ENCODE measurements at regions not wholly inside any gene's neighbourhood (a gene's known extent, or its start where the extent isn't known, plus 50 kb on each side); places are given as distances from the start of the nearest gene placed in this dataset.

GRCh38 chr16:73237601-73238000 is 189.7 kb upstream of the ZFHX3 start:
- in situ Hi-C loops (cut with MboI; ENCODE audit: low sequenced_read_pairs) = no loop called here

- in situ Hi-C loops (cut with MboI; ENCODE audit: low sequenced_read_pairs) = no loop called here
These were observed 186.6 kb upstream of the ZFHX3 start for GRCh38 chr16:73234496-73234895.

DNA sequence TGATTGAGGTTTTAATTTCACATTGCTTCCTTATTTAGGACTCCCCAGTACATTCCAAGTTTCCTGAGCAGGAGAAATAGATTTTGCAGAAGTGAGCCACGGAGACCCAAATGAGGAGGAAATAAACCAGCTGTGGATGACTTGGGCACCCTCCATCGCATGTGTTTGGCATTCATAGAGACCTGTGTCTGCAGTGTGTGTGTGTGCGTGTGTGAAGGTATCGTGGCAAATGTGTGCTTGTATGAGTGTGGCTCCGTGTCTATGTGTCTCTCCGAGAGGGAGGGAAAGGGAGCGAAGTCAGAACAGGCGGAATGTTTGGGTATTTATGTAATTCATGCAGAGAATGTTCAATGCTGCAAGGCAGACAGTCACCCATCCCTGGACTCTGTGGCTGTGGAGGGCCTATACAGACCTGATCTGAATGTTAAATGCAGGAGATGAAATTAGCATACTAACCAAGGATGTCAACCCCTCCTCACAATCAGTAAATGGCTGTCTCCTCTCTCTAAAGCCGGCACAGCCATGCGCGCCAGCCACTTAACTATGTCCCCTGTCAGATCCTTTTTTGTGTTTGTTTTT is 186.0 kb upstream of the ZFHX3 start:
- in situ Hi-C loops (cut with MboI; ENCODE audit: low sequenced_read_pairs) = no loop called here

DNA sequence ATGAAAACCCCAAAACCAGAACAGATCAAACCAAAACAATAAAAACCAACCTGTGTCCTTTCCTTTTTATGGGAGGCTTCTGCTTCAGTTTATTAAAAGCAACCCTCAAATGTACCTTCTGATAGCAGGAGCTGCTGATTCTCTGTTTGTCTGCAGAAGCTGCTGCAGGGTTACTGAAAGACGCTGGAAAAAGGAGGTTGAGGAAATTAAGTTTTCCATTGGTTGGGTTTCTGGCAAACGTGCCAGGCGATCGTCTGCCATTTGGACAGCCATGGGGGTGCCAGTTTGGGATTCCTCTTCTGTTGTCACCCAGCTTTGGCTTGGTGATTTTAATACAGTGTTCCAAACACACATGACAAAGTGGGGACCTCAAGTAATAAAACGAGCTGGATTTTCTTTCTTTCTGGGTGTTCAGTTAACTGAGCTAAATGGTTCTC is 185.4 kb upstream of the ZFHX3 start:
- in situ Hi-C loops (cut with MboI; ENCODE audit: low sequenced_read_pairs) = no loop called here

DNA sequence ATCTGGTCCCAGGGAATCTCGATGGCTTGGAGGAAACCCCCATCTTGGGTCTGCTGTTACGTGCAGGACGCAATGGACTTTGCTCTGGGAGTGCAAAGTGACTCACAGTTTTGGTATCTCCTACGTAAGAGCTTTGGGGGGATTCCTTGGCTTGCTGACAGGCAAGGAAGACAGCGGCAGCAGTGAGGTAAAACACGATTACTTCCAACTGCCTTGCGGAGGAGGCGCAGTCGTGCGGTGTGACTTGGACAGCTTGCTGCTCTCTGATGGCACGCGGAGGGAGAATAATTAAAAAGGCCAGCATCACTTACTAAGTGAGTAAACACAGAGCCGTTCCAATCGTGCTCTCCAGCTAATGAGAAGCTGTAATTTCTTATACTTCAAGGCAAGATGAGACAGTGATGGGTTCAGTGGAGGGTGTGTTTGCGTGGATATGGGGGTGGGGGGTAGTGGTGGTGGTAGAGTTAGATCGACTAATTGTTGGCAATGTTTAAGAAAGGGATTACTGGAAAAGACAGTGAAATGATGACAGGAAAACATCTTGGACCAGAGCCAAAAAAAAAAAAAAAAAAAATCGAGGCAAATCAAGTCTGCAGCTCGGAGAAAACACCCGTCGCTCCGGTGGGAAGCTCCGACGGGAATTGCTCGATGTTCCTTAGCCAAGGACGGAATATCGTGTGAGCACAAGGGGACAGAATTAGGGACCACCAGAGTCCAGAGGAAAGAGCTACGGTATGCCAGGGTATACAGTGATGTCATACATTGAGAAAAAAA is 184.8 kb upstream of the ZFHX3 start:
- in situ Hi-C loops (cut with MboI; ENCODE audit: low sequenced_read_pairs) = no loop called here

GRCh38 chr16:73231944-73232554 is 184.1 kb upstream of the ZFHX3 start:
- in situ Hi-C loops (cut with MboI; ENCODE audit: low sequenced_read_pairs) = no loop called here

DNA sequence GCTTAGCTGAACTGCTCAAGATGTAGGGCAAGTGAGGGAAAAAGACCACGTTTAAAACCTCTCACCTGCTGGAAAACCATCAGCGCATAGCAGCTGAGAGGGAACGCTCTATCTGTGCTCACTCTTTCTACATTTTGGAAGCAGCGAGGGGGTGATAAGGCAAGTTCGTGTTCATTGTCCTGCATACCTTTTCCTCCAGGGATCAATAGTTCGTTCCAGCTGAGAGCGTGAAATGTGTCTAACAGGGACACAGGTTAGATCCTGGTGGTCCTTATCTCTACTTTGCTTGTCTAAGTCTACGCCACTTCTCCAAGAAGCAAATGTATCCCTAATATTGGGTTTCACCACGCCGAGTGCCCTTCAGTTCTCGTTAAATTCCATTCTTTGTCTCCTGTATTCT is 183.5 kb upstream of the ZFHX3 start:
- in situ Hi-C loops (cut with MboI; ENCODE audit: low sequenced_read_pairs) = no loop called here

- in situ Hi-C loops (cut with MboI; ENCODE audit: low sequenced_read_pairs) = no loop called here
These were observed 182.7 kb upstream of the ZFHX3 start for GRCh38 chr16:73230651-73231050.

DNA sequence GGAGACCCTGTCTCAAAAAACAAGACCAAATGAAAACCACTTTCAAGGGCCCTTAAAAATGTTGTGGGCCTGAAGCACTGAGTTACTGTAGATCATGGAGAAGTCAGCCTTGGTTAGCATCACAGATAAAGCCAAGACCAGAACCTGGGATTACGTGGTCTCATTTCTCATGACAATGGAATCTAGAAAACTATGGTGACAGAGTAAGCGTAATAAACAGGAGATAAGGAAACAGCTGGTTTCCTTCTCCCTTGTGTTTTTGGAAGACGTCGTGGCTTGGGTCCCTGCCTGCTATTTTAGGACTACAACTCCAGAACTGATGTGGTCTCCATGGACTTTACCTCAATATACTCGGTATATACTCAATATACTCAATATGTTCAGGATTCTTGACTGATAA is 180.7 kb upstream of the ZFHX3 start:
- in situ Hi-C loops (cut with MboI; ENCODE audit: low sequenced_read_pairs) = no loop called here

DNA sequence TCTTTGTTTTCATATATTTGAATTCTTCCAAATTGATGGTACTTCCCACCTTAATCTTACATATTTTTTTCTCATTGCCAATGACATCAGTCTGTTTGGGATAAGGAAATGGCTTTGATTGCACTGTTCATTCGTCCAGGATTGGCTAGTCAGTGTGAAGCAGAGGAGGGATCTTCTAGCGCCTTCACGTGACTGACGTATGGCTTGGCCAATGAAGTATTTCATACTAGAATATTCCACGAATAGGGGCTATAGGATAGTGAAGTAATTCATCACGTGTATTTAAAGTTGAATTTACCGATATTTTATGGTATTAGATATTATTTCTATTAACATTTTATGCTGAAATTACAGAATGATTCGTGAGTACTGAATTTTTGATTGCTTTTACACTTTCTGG is 178.7 kb upstream of the ZFHX3 start:
- in situ Hi-C loops (cut with MboI; ENCODE audit: low sequenced_read_pairs) = no loop called here

DNA sequence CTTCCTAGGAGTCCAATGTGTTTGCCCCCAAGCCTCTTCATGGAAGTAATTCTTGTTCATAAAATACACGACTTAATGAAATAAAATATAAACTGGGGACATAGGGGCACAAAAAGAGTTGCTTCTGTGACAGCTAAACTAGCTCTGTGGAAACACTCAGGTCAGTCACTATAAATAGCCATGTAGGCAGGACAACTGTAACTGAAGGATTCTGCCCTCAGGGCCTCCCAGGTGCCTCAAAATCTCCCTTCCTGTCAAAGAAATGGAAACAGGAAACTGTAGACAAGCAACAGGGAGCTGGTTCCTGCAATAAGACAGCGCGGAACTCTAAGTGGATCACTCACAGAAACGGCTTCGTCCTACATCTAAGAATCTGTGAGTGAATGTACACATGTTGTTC is 178.1 kb upstream of the ZFHX3 start:
- in situ Hi-C loops (cut with MboI; ENCODE audit: low sequenced_read_pairs) = no loop called here

GRCh38 chr16:73220836-73221235 is 172.9 kb upstream of the ZFHX3 start:
- in situ Hi-C loops (cut with MboI; ENCODE audit: low sequenced_read_pairs) = no loop called here

DNA sequence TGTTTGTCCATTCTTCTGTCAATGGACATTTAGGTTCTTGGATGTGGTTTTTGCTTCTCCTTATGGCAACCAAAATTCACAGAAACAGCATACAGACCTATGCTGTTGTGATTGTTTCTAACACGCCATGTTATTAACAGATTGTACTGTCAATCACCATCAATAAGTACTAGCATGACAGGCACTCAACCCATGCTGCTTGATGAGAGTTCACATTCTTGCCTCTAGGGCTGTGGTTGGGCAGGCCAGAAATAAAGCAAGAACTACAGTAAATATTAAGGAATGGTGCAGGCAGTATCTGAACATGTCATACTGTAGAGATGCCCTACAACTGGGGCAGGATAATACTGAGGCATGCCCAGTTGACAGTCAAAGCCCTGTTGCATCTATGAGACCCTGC is 171.2 kb upstream of the ZFHX3 start:
- in situ Hi-C loops (cut with MboI; ENCODE audit: low sequenced_read_pairs) = no loop called here

- in situ Hi-C loops (cut with MboI; ENCODE audit: low sequenced_read_pairs) = no loop called here
These were observed 169.7 kb upstream of the ZFHX3 start for GRCh38 chr16:73217654-73218053.

- in situ Hi-C loops (cut with MboI; ENCODE audit: low sequenced_read_pairs) = no loop called here
These were observed 169.0 kb upstream of the ZFHX3 start for GRCh38 chr16:73216932-73217331.

GRCh38 chr16:73215678-73216377 is 167.9 kb upstream of the ZFHX3 start:
- in situ Hi-C loops (cut with MboI; ENCODE audit: low sequenced_read_pairs) = no loop called here

- in situ Hi-C loops (cut with MboI; ENCODE audit: low sequenced_read_pairs) = no loop called here
These were observed 167.1 kb upstream of the ZFHX3 start for GRCh38 chr16:73214825-73215677.

GRCh38 chr16:73213732-73214455 is 166.0 kb upstream of the ZFHX3 start:
- in situ Hi-C loops (cut with MboI; ENCODE audit: low sequenced_read_pairs) = no loop called here

- in situ Hi-C loops (cut with MboI; ENCODE audit: low sequenced_read_pairs) = no loop called here
These were observed 164.5 kb upstream of the ZFHX3 start for GRCh38 chr16:73212431-73212830.

DNA sequence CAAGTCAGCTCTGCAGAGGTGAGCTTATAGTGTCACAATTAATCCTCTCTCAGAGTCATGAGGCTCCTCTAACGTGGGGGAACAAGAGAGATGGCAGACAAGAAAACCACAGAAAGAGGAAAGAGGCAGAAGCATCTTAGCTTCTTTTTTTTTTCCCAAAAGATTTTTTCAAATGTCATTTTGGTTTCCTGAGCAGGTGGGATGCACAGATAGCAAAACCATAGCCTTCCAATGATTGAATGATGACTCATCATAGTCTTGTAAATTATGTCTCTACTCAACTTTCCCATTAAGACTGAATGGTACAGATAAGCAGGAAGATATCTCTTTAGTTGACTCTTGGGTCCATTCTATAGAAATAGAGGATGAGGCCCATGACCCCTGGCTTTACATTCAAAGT is 162.8 kb upstream of the ZFHX3 start:
- in situ Hi-C loops (cut with MboI; ENCODE audit: low sequenced_read_pairs) = no loop called here

Measured in HL-60/S4 treated with retinoic acid at 250 ng/mL for 4 days and 3 days (cell line).